GM18873 (cell line): ENCODE measurements at regions not wholly inside any gene's neighbourhood (a gene's known extent, or its start where the extent isn't known, plus 50 kb on each side); places are given as distances from the start of the nearest gene placed in this dataset.

Experiments
- ATAC-seq: cut with Tn5 transposase; IDR thresholded peaks from one replicate; pipeline ENCODE4 v1.9.1; 2021; ENCODE audit warnings: mild to moderate bottlenecking, moderate library complexity, moderate number of reproducible peaks; ENCODE audit not compliant: unreplicated experiment, low FRiP score

GRCh38 chr2:151087377-151087776 is 174.3 kb downstream of the RBM43 start:
- no peak for ATAC-seq

- no peak for ATAC-seq
These were observed 176.5 kb downstream of the RBM43 start for GRCh38 chr2:151085181-151085611.

- ATAC-seq: no peak
These were observed 177.5 kb downstream of the RBM43 start for GRCh38 chr2:151083856-151084795.

GRCh38 chr2:151078889-151079288 is 182.8 kb downstream of the RBM43 start:
- ATAC-seq: no peak

- ATAC-seq: no peak
These were observed 189.8 kb downstream of the RBM43 start for GRCh38 chr2:151071906-151072305.

- no peak for ATAC-seq
These were observed 190.3 kb downstream of the RBM43 start for GRCh38 chr2:151071382-151071781.

GRCh38 chr2:151070253-151070652 is 191.4 kb downstream of the RBM43 start:
- no peak for ATAC-seq

GRCh38 chr2:151067658-151068369 is 193.8 kb downstream of the RBM43 start:
- ATAC-seq: no peak

GRCh38 chr2:151063271-151063670 is 198.4 kb downstream of the RBM43 start:
- no peak for ATAC-seq

GRCh38 chr2:151060287-151060686 is 201.4 kb downstream of the RBM43 start:
- no peak for ATAC-seq

GRCh38 chr2:151056870-151057269 is 204.8 kb downstream of the RBM43 start:
- ATAC-seq: no peak

GRCh38 chr2:151053661-151053990 is 208.0 kb downstream of the RBM43 start:
- ATAC-seq: no peak

GRCh38 chr2:151052850-151053660 is 208.6 kb downstream of the RBM43 start:
- ATAC-seq: no peak

GRCh38 chr2:151051574-151052220 is 210.0 kb downstream of the RBM43 start:
- ATAC-seq: peak; percentile 89

GRCh38 chr2:151049746-151050145 is 211.9 kb downstream of the RBM43 start:
- ATAC-seq: no peak

GRCh38 chr2:151048331-151049054 is 213.2 kb downstream of the RBM43 start:
- ATAC-seq: no peak

GRCh38 chr2:151043484-151043883 is 218.2 kb downstream of the RBM43 start:
- ATAC-seq: no peak

GRCh38 chr2:151042964-151043363 is 218.7 kb downstream of the RBM43 start:
- no peak for ATAC-seq

GRCh38 chr2:151040039-151040438 is 221.6 kb downstream of the RBM43 start:
- ATAC-seq: no peak

GRCh38 chr2:151038516-151038915 is 223.1 kb downstream of the RBM43 start:
- no peak for ATAC-seq
